B cell (primary cell): ENCODE measurements at regions not wholly inside any gene's neighbourhood (a gene's known extent, or its start where the extent isn't known, plus 50 kb on each side); places are given as distances from the start of the nearest gene placed in this dataset.
A peak's percentile ranks its signal among the peaks of the same experiment; 100 is the strongest.
"Not testable (repeated sequence)": the region's sequence is repeated elsewhere in the genome, so short reads cannot be mapped to it uniquely, and the experiment has no call there.

Experiments used
- ATAC-seq: fragments of 200-7000 bp; cut with Tn5 transposase; one replicate; pipeline ENCODE4 v1.10.0; 2021; ENCODE audit warnings: low read depth, mild to moderate bottlenecking, moderate number of reproducible peaks, moderate library complexity
- CTCF ChIA-PET: fragments of 350-600 bp; sonication (Branson Sonifier 250); formaldehyde crosslinking; loops from one replicate; lab custom pipeline; 2021; ENCODE audit warnings: antibody characterized with exemption, inconsistent platforms; lab: Charles Lee
- POLR2A ChIA-PET: fragments of 350-600 bp; sonication (Branson Sonifier 250); formaldehyde crosslinking; loops from one replicate; lab custom pipeline; 2021; ENCODE audit warnings: antibody characterized with exemption; lab: Charles Lee
- DNase-seq: peaks from one replicate; pipeline ENCODE4 v3.0.0; 2013
- H2AFZ ChIP-seq: 2 replicates; pipeline ENCODE4 v1.6.1; 2012; ENCODE audit warnings: mild to moderate bottlenecking, low read depth, low read length; ENCODE audit not compliant: insufficient read depth, poor library complexity, severe bottlenecking
- H3K27ac ChIP-seq, 2 donors: 1 replicate in 1 of 2; 2 replicates in 1 of 2; pipeline ENCODE4 v1.5.1; 2012 to 2013; ENCODE audit warnings: low read length in 2 of 2, mild to moderate bottlenecking in 2 of 2, moderate library complexity in 1 of 2
- H3K27me3 ChIP-seq, 4 experiments: fragments of 200-600 bp in 1 of 4; sonication (generic) in 1 of 4; replicated peaks in 1 of 4; 1 replicate in 2 of 4; 2 replicates in 2 of 4; pipeline versions ENCODE4 v1.6.1 to v1.7.0; 2013 to 2016; ENCODE audit warnings: low read length in 3 of 4, mild to moderate bottlenecking in 2 of 4, mixed read lengths in 1 of 4, moderate library complexity in 1 of 4; ENCODE audit not compliant: insufficient read depth in 4 of 4, control insufficient read depth in 3 of 4; ENCODE audit errors: control extremely low read depth in 1 of 4
- H3K36me3 ChIP-seq, 2 experiments: replicated peaks in 1 of 2; 1 replicate in 1 of 2; 2 replicates in 1 of 2; pipeline versions ENCODE4 v1.6.1 to v1.7.1; 2013; ENCODE audit warnings: low read length in 1 of 2; ENCODE audit not compliant: insufficient read depth in 2 of 2, control insufficient read depth in 1 of 2; ENCODE audit errors: control extremely low read depth in 1 of 2, extremely low read depth in 1 of 2
- H3K4me1 ChIP-seq, 2 donors: fragments of 200-600 bp in 1 of 2; sonication (generic) in 1 of 2; 1 replicate in 1 of 2; 2 replicates in 1 of 2; pipeline versions ENCODE4 v1.5.1 to v1.6.1; 2013 to 2017; ENCODE audit warnings: low read length in 2 of 2; ENCODE audit not compliant: control insufficient read depth in 2 of 2, insufficient read depth in 2 of 2
- H3K4me2 ChIP-seq: replicated peaks from 2 replicates; pipeline ENCODE3; 2012; ENCODE audit warnings: mild to moderate bottlenecking, low read depth, low read length; ENCODE audit not compliant: poor library complexity, severe bottlenecking
- H3K4me3 ChIP-seq, 5 experiments: fragments of 200-600 bp in 1 of 5; sonication (generic) in 1 of 5; 1 replicate in 3 of 5; 2 replicates in 2 of 5; pipeline versions ENCODE4 v1.5.1 to v1.7.0; 2011 to 2016; ENCODE audit warnings: low read length in 4 of 5, mild to moderate bottlenecking in 4 of 5, low read depth in 2 of 5, control low read depth in 1 of 5, moderate library complexity in 1 of 5; ENCODE audit not compliant: insufficient read depth in 1 of 5; ENCODE audit errors: control extremely low read depth in 1 of 5, extremely low read depth in 1 of 5
- H3K79me2 ChIP-seq: fragments of 200-600 bp; sonication (generic); one replicate; pipeline ENCODE4 v1.6.0; 2016; ENCODE audit warnings: low read length; ENCODE audit not compliant: control insufficient read depth, insufficient read depth
- H3K9ac ChIP-seq: fragments of 200-600 bp; sonication (generic); 2 replicates; pipeline ENCODE4 v1.6.1; 2017; ENCODE audit warnings: mild to moderate bottlenecking, low read length, moderate library complexity
- H3K9me3 ChIP-seq, 3 donors: one replicate each; pipeline versions ENCODE4 v1.6.1 to v1.7.1; 2013; ENCODE audit warnings: low read length in 2 of 3; ENCODE audit not compliant: control insufficient read depth in 2 of 3, insufficient read depth in 1 of 3; ENCODE audit errors: control extremely low read depth in 1 of 3
- H4K20me1 ChIP-seq: 2 replicates; pipeline ENCODE4 v1.6.0; 2012; ENCODE audit warnings: mild to moderate bottlenecking, low read length; ENCODE audit not compliant: insufficient read depth, control insufficient read depth, poor library complexity, severe bottlenecking
- H3K27ac Mint-ChIP-seq: one replicate; pipeline ENCODE4 v1.8.0; 2021; ENCODE audit warnings: mixed read lengths
- H3K27me3 Mint-ChIP-seq: one replicate; pipeline ENCODE4 v1.8.0; 2021; ENCODE audit warnings: mixed read lengths
- H3K4me1 Mint-ChIP-seq: one replicate; pipeline ENCODE4 v1.8.0; 2021; ENCODE audit warnings: mixed read lengths
- H3K4me3 Mint-ChIP-seq: one replicate; pipeline ENCODE4 v1.8.0; 2021; ENCODE audit warnings: mixed read lengths
- H3K9me3 Mint-ChIP-seq: one replicate; pipeline ENCODE4 v1.8.0; 2022; ENCODE audit warnings: mixed read lengths; ENCODE audit not compliant: insufficient read depth
- CTCF ChIP-seq: fragments of 200-600 bp; IDR thresholded peaks from one replicate; pipeline ENCODE4 v1.8.0; 2022; ENCODE audit warnings: antibody characterized with exemption, mild to moderate bottlenecking
- EZH2 ChIP-seq: IDR thresholded peaks from 2 replicates; pipeline ENCODE4 v1.6.1; 2012; ENCODE audit warnings: borderline replicate concordance, low read depth, mild to moderate bottlenecking, moderate library complexity, low read length; ENCODE audit not compliant: insufficient read depth, poor library complexity, severe bottlenecking
- WGBS: methylation state at CpG from one replicate; pipeline ENCODE4 v1.1.5; 2013; ENCODE audit warnings: missing lambda C conversion rate; ENCODE audit not compliant: insufficient coverage; 5-methylcytosine and 5-hydroxymethylcytosine counted together
- intact Hi-C: fragments of 100-400 bp; cut with micrococcal nuclease; formaldehyde crosslinking; loops from one replicate; pipeline ENCODE4 v1.10.0; 2022

- H3K79me2 ChIP-seq = no peaks in the 10 kb centered on the region
- no peak for ATAC-seq
These were observed 141.3 kb upstream of the EXOC2 start for GRCh38 chr6:834190-834589.

GRCh38 chr6:832804-833203 lies 139.9 kb upstream of the EXOC2 start:
- H2AFZ ChIP-seq, H3K4me3 ChIP-seq, H3K4me2 ChIP-seq, H3K27ac Mint-ChIP-seq, H3K27me3 Mint-ChIP-seq, H4K20me1 ChIP-seq, POLR2A ChIA-PET, DNase-seq, H3K36me3 ChIP-seq, H3K9ac ChIP-seq, ATAC-seq, H3K27me3 ChIP-seq, H3K9me3 Mint-ChIP-seq, CTCF ChIA-PET, H3K27ac ChIP-seq, H3K79me2 ChIP-seq, H3K4me1 Mint-ChIP-seq, intact Hi-C loops, H3K4me3 Mint-ChIP-seq: not testable (repeated sequence)
- no CpG with 5 or more reads among the region's 2 CpGs for WGBS
- peaks cover 0 to 11% (median 3%) of the 10 kb centered on the region in 3 donors for H3K9me3 ChIP-seq
- H3K4me1 ChIP-seq = peaks cover 3 to 14% of the 10 kb centered on the region in 2 donors

More at GRCh38 chr6:834190-834589, 141.3 kb upstream of the EXOC2 start:
- Histone ChIP-seq H3K4me3 (no peak overlapping the region), H3K36me3 (no peaks in the 10 kb centered on the region), H2AFZ (no peak overlapping the region), H3K9ac (no peak overlapping the region), H4K20me1 (no peaks in the 10 kb centered on the region), H3K4me2 (no peak overlapping the region), H3K27ac (peak overlapping the region in 1 of 2 donors; percentile 36), H3K4me1 (peaks cover 3 to 14% of the 10 kb centered on the region in 2 donors), H3K9me3 (peaks cover 0 to 5% (median 2%) of the 10 kb centered on the region in 3 donors), H3K27me3 (peaks cover 0 to 3% (median 0%) of the 10 kb centered on the region in 4 experiments)
- DNase-seq = no peak
- TF ChIP-seq CTCF = no peak
- TF ChIP-seq EZH2 = no peak
- H3K9me3 Mint-ChIP-seq = peaks cover 3% of the 10 kb centered on the region
- ChIA-PET CTCF (no interaction called here), POLR2A (no interaction called here)
- WGBS = no CpG with 5 or more reads among the region's 2 CpGs
- no peak overlapping the region for H3K4me3 Mint-ChIP-seq
- H3K4me1 Mint-ChIP-seq = peaks cover 9% of the 10 kb centered on the region
- peak overlapping the region; percentile 16 for H3K27ac Mint-ChIP-seq
- intact Hi-C loops = no loop called here
- H3K27me3 Mint-ChIP-seq = peaks cover 3% of the 10 kb centered on the region
